ENCODE measurements at regions not wholly inside any gene's neighbourhood (a gene's known extent, or its start where the extent isn't known, plus 50 kb on each side); places are given as distances from the start of the nearest gene placed in this dataset.

- TF ChIP-seq CTCF (conservative IDR thresholded peaks at IDR 0.05): peak; percentile 64
- TF ChIP-seq EZH2 (IDR thresholded peaks at IDR 0.05; ENCODE audit: low read depth): no peak
Observed at GRCh38 chr2:193963472-193964119, 1693.4 kb upstream of the SLC39A10 start.

Data from PC-9 (cell line).